HFF-Myc (cell line): ENCODE measurements at regions not wholly inside any gene's neighbourhood (a gene's known extent, or its start where the extent isn't known, plus 50 kb on each side); places are given as distances from the start of the nearest gene placed in this dataset.
"Not testable (repeated sequence)": the region's sequence is repeated elsewhere in the genome, so short reads cannot be mapped to it uniquely, and the experiment has no call there.

Experiments used
- DNase-seq: peaks from one replicate; pipeline ENCODE4 v3.0.0-alpha.2; 2011; ENCODE audit warnings: low read depth; ENCODE audit errors: extremely low read depth
- H3K4me3 ChIP-seq: replicated peaks from 2 replicates; pipeline ENCODE4 v1.5.1; 2011; ENCODE audit warnings: low read depth, mild to moderate bottlenecking, control low read depth, low read length
- CTCF ChIP-seq: IDR thresholded peaks from 2 replicates; pipeline ENCODE4 v1.5.1; 2012; ENCODE audit warnings: mild to moderate bottlenecking, low read depth, low read length, control low read depth; ENCODE audit errors: missing control alignments

GRCh38 chr18:28439870-28440269, 262.9 kb upstream of the CDH2 start:
- TF ChIP-seq CTCF: peak; percentile 16
- H3K4me3 ChIP-seq: no peak overlapping the region
- no peak for DNase-seq

- TF ChIP-seq CTCF: no peak
- no peak overlapping the region for H3K4me3 ChIP-seq
- DNase-seq: no peak
Observed at GRCh38 chr18:28438381-28438780, 261.5 kb upstream of the CDH2 start.

GRCh38 chr18:28432339-28432738, 255.4 kb upstream of the CDH2 start:
- no peak for TF ChIP-seq CTCF
- DNase-seq: no peak
- H3K4me3 ChIP-seq: no peak overlapping the region

- no peak overlapping the region for H3K4me3 ChIP-seq
- DNase-seq: no peak
- TF ChIP-seq CTCF: no peak
Observed at GRCh38 chr18:28425886-28426285, 249.0 kb upstream of the CDH2 start.

GRCh38 chr18:28422577-28422976, 245.6 kb upstream of the CDH2 start:
- DNase-seq: no peak
- no peak overlapping the region for H3K4me3 ChIP-seq
- no peak for TF ChIP-seq CTCF

GRCh38 chr18:28421950-28422349, 245.0 kb upstream of the CDH2 start:
- DNase-seq, H3K4me3 ChIP-seq: not testable (repeated sequence)

GRCh38 chr18:28412521-28412920, 235.6 kb upstream of the CDH2 start:
- no peak for TF ChIP-seq CTCF
- H3K4me3 ChIP-seq: no peak overlapping the region
- DNase-seq: no peak
